SK-N-SH (cell line): ENCODE measurements at regions not wholly inside any gene's neighbourhood (a gene's known extent, or its start where the extent isn't known, plus 50 kb on each side); places are given as distances from the start of the nearest gene placed in this dataset.

Experiments
- CTCF ChIA-PET: fragments of 300-600, 350-600 bp; formaldehyde crosslinking; extraction: SDS; loops from one replicate; lab custom pipeline; 2021; lab: Yijun Ruan, JAX
- POLR2A ChIA-PET: fragments of 350-600 bp; sonication (Branson Sonifier 250); formaldehyde crosslinking; extraction: SDS; loops from one replicate; lab custom pipeline; 2020; ENCODE audit warnings: antibody characterized with exemption, inconsistent platforms; lab: Yijun Ruan, JAX
- DNase-seq: peaks from one replicate; pipeline ENCODE4 v3.0.0; 2012
- H2AFZ ChIP-seq: fragments of 200-600 bp; sonication (generic); 2 replicates; pipeline ENCODE4 v1.8.1; 2016; ENCODE audit warnings: antibody characterized with exemption, mild to moderate bottlenecking, low read depth
- H3F3A ChIP-seq: fragments of 200-600 bp; sonication (generic); replicated peaks from 2 replicates; pipeline ENCODE3; 2016; ENCODE audit warnings: antibody characterized with exemption, mild to moderate bottlenecking; ENCODE audit not compliant: insufficient read depth
- H3K27ac ChIP-seq, 2 experiments: fragments of 200-500 bp in 1 of 2; fragments of 200-600 bp in 1 of 2; sonication (Bioruptor generic) in 1 of 2; sonication (generic), shearing (Covaris generic) in 1 of 2; 2 replicates each; pipeline versions ENCODE4 v1.5.1 to v1.6.1; 2014 to 2016; ENCODE audit warnings: low read depth in 2 of 2, inconsistent platforms in 1 of 2, low read length in 1 of 2, mild to moderate bottlenecking in 1 of 2, mixed read lengths in 1 of 2
- H3K27me3 ChIP-seq: fragments of 200-600 bp; sonication (generic), shearing (Covaris generic); 2 replicates; pipeline ENCODE4 v1.6.1; 2016; ENCODE audit warnings: mixed run types; ENCODE audit not compliant: insufficient read depth
- H3K36me3 ChIP-seq, 2 experiments: fragments of 200-500 bp in 1 of 2; fragments of 200-600 bp in 1 of 2; sonication (Bioruptor generic) in 1 of 2; sonication (generic) in 1 of 2; replicated peaks in 1 of 2; 2 replicates each; pipeline versions ENCODE3 to v1.5.1; 2014 to 2016; ENCODE audit warnings: low read length in 1 of 2, mild to moderate bottlenecking in 1 of 2; ENCODE audit not compliant: insufficient read depth in 2 of 2, control insufficient read depth in 1 of 2
- H3K4me1 ChIP-seq, 2 experiments: fragments of 200-500 bp in 1 of 2; fragments of 200-600 bp in 1 of 2; sonication (Bioruptor generic) in 1 of 2; sonication (generic), shearing (Covaris generic) in 1 of 2; 2 replicates each; pipeline versions ENCODE4 v1.5.1 to v1.6.1; 2014 to 2016; ENCODE audit warnings: low read depth in 1 of 2, low read length in 1 of 2, mixed run types in 1 of 2; ENCODE audit not compliant: insufficient read depth in 2 of 2, control insufficient read depth in 1 of 2
- H3K4me2 ChIP-seq: fragments of 200-600 bp; sonication (generic), shearing (Covaris generic); 2 replicates; pipeline ENCODE4 v1.6.1; 2017; ENCODE audit warnings: mixed run types
- H3K4me3 ChIP-seq, 2 experiments: fragments of 200-500 bp in 1 of 2; fragments of 200-600 bp in 1 of 2; sonication (Bioruptor generic) in 1 of 2; sonication (generic), shearing (Covaris generic) in 1 of 2; 2 replicates each; pipeline versions ENCODE4 v1.5.1 to v1.8.1; 2014 to 2016; ENCODE audit warnings: low read depth in 2 of 2, inconsistent platforms in 1 of 2, low read length in 1 of 2, mild to moderate bottlenecking in 1 of 2, mixed read lengths in 1 of 2, moderate library complexity in 1 of 2
- H3K79me2 ChIP-seq: fragments of 200-600 bp; sonication (generic); 2 replicates; pipeline ENCODE4 v1.8.1; 2017; ENCODE audit warnings: mild to moderate bottlenecking; ENCODE audit not compliant: insufficient read depth
- H3K9ac ChIP-seq: fragments of 200-600 bp; sonication (generic); 2 replicates; pipeline ENCODE4 v1.6.1; 2017; ENCODE audit warnings: mixed run types
- H3K9me2 ChIP-seq: fragments of 200-600 bp; sonication (generic); 2 replicates; pipeline ENCODE4 v1.6.1; 2017; ENCODE audit warnings: mixed run types
- H3K9me3 ChIP-seq: fragments of 200-600 bp; sonication (generic); 2 replicates; pipeline ENCODE4 v1.6.1; 2017; ENCODE audit warnings: mixed run types, mild to moderate bottlenecking, moderate library complexity
- H4K20me1 ChIP-seq: fragments of 200-600 bp; sonication (generic); 2 replicates; pipeline ENCODE4 v1.6.1; 2017; ENCODE audit warnings: mild to moderate bottlenecking, mixed run types; ENCODE audit not compliant: insufficient read depth
- CTCF ChIP-seq: fragments of 200-600 bp; sonication (generic); IDR thresholded peaks from 2 replicates; pipeline ENCODE4 v1.6.1; 2017; ENCODE audit warnings: antibody characterized with exemption, mild to moderate bottlenecking, moderate library complexity
- EZH2phosphoT487 ChIP-seq: fragments of 200-600 bp; sonication (generic); IDR thresholded peaks from 2 replicates; pipeline ENCODE4 v1.6.1; 2017; ENCODE audit warnings: low read depth, mixed run types, mild to moderate bottlenecking, antibody characterized with exemption, moderate library complexity, borderline replicate concordance
- FOXM1 ChIP-seq: IDR thresholded peaks from 2 replicates; pipeline ENCODE4 v1.4.0; 2012; ENCODE audit warnings: low read depth, mild to moderate bottlenecking
- GABPA ChIP-seq: IDR thresholded peaks from 2 replicates; pipeline ENCODE4 v1.4.0; 2012; ENCODE audit warnings: low read depth, mild to moderate bottlenecking
- IRF3 ChIP-seq: fragments of 150-350 bp; IDR thresholded peaks from 2 replicates; pipeline ENCODE4 v1.6.1; 2016; ENCODE audit warnings: mild to moderate bottlenecking, low read depth, low read length
- MAX ChIP-seq: IDR thresholded peaks from 2 replicates; pipeline ENCODE4 v1.4.0; 2012; ENCODE audit warnings: low read depth
- NFIC ChIP-seq: IDR thresholded peaks from 2 replicates; pipeline ENCODE4 v1.4.0; 2012; ENCODE audit warnings: borderline replicate concordance
- RXRA ChIP-seq: IDR thresholded peaks from 2 replicates; pipeline ENCODE4 v1.4.0; 2012; ENCODE audit warnings: low read depth, mild to moderate bottlenecking, borderline replicate concordance
- SIN3A ChIP-seq: IDR thresholded peaks from 2 replicates; pipeline ENCODE4 v1.6.1; 2012; ENCODE audit warnings: low read depth, mild to moderate bottlenecking, low read length, moderate library complexity, borderline replicate concordance
- TCF12 ChIP-seq: IDR thresholded peaks from 2 replicates; pipeline ENCODE4 v1.4.0; 2012
- TEAD4 ChIP-seq: IDR thresholded peaks from 2 replicates; pipeline ENCODE4 v1.4.0; 2012; ENCODE audit warnings: mild to moderate bottlenecking, borderline replicate concordance; ENCODE audit not compliant: insufficient read depth
- USF2 ChIP-seq: fragments of 150-350 bp; IDR thresholded peaks from 2 replicates; pipeline ENCODE4 v1.6.1; 2017; ENCODE audit warnings: antibody characterized with exemption, low read length, low read depth, borderline replicate concordance
- ZBTB33 ChIP-seq: IDR thresholded peaks from 2 replicates; pipeline ENCODE4 v1.4.0; 2012; ENCODE audit warnings: low read depth, borderline replicate concordance
- WGBS: methylation state at CpG from one replicate; pipeline ENCODE4 v1.1.6; 2017; ENCODE audit warnings: low lambda C conversion rate; 5-methylcytosine and 5-hydroxymethylcytosine counted together

GRCh38 chr4:154911097-154911496 is 130.0 kb downstream of the RBM46 start:
- Histone ChIP-seq H2AFZ (no peak overlapping the region), H3K79me2 (no peaks in the 10 kb centered on the region), H3F3A (no peaks in the 10 kb centered on the region), H3K36me3 (no peaks in the 10 kb centered on the region), H4K20me1 (no peaks in the 10 kb centered on the region), H3K4me2 (no peak overlapping the region), H3K9me3 (no peaks in the 10 kb centered on the region), H3K4me3 (no peak overlapping the region), H3K27ac (no peak overlapping the region), H3K27me3 (no peaks in the 10 kb centered on the region), H3K9me2 (no peaks in the 10 kb centered on the region), H3K4me1 (no peaks in the 10 kb centered on the region), H3K9ac (no peak overlapping the region)
- DNase-seq = peak; percentile 5
- 25% methylated on average over 1 of the region's 1 CpG for WGBS
- TF ChIP-seq TEAD4 = no peak
- no peak for TF ChIP-seq TCF12
- TF ChIP-seq ZBTB33 = no peak
- no peak for TF ChIP-seq IRF3
- no peak for TF ChIP-seq USF2
- TF ChIP-seq CTCF = no peak
- no peak for TF ChIP-seq FOXM1
- CTCF ChIA-PET = interaction anchor here (1.1 to 1.4 kb wide), 3 partner anchors 14 to 51 kb away, joined by 3 read pairs; no protein-coding TSS in a partner anchor
- POLR2A ChIA-PET = no interaction called here

- H3K9ac ChIP-seq = no peak overlapping the region
- H3F3A ChIP-seq = no peaks in the 10 kb centered on the region
- WGBS = 17% methylated on average over 2 of the region's 3 CpGs
- no peak for DNase-seq
- no peak overlapping the region for H3K4me3 ChIP-seq
- H3K27ac ChIP-seq = no peak overlapping the region
- H3K27me3 ChIP-seq = no peaks in the 10 kb centered on the region
- no peaks in the 10 kb centered on the region for H3K9me3 ChIP-seq
- no peak overlapping the region for H3K4me2 ChIP-seq
- no peaks in the 10 kb centered on the region for H3K9me2 ChIP-seq
- H3K4me1 ChIP-seq = no peaks in the 10 kb centered on the region
- no peaks in the 10 kb centered on the region for H3K36me3 ChIP-seq
- ChIA-PET CTCF (interaction anchor here (1.1 to 1.4 kb wide), 3 partner anchors 13 to 52 kb away, joined by 3 read pairs; no protein-coding TSS in a partner anchor), POLR2A (no interaction called here)
- H2AFZ ChIP-seq = no peak overlapping the region
- H3K79me2 ChIP-seq = no peaks in the 10 kb centered on the region
- no peaks in the 10 kb centered on the region for H4K20me1 ChIP-seq
- no peak for TF ChIP-seq NFIC
- TF ChIP-seq GABPA = no peak
- TF ChIP-seq CTCF = no peak
- TF ChIP-seq SIN3A = no peak
- no peak for TF ChIP-seq EZH2phosphoT487
- TF ChIP-seq FOXM1 = no peak
- TF ChIP-seq ZBTB33 = no peak
- TF ChIP-seq TEAD4 = no peak
- no peak for TF ChIP-seq IRF3
- TF ChIP-seq TCF12 = no peak
- TF ChIP-seq RXRA = no peak
- TF ChIP-seq MAX = no peak
Observed at GRCh38 chr4:154911608-154912098, 130.6 kb downstream of the RBM46 start.
